HUDEP-2 (cell line): ENCODE measurements at regions not wholly inside any gene's neighbourhood (a gene's known extent, or its start where the extent isn't known, plus 50 kb on each side); places are given as distances from the start of the nearest gene placed in this dataset.

Experiments
- DNase-seq, 76 experiments: peaks; one replicate each; lab custom pipeline; 2025; ENCODE audit not compliant: unreplicated experiment in 76 of 76; lab: John Stamatoyannopoulos, UW

DNA sequence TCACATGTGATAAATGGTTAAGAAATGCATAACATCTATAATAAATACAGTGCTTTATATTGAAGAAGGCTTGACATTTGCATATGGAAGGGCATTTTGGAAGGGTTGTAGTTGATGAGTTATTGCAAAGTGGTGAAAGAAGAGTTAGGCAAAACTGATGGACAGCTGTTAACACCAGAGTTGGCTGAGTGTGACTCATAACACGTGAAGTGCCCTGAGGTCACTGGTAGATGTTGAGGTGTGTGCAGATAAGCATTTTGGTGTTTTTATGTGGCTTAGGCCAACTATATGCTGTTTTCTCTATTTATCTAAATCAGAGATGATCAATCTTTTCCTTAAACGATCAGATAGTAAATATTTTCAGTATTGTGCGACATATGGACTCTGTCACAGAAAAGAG, 154.3 kb upstream of the KCNH7 start:
- peak in 28 of 76 experiments; percentile 3 to 65 (median 25) for DNase-seq

DNA sequence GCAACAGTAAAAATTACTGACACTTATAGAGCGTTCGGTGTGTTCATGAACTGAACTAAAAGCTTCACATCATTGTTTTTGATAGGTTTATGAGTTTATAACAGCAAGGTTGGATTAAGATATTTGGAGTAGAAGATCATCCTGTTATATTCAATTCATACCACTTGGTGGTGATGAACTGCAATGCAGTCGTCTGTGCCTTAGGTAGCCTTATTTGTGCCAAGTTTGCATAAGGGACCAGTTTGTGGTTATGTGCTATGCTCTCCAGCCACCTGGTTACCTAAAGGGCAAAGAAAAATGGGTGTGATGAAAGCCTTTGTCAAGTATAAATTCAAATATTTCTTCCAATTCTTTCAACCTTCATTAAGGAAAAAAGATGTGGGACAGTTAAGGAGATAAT, 150.9 kb upstream of the KCNH7 start:
- DNase-seq, result peak in 13 of 76 experiments; percentile 2 to 35 (median 11)

DNA sequence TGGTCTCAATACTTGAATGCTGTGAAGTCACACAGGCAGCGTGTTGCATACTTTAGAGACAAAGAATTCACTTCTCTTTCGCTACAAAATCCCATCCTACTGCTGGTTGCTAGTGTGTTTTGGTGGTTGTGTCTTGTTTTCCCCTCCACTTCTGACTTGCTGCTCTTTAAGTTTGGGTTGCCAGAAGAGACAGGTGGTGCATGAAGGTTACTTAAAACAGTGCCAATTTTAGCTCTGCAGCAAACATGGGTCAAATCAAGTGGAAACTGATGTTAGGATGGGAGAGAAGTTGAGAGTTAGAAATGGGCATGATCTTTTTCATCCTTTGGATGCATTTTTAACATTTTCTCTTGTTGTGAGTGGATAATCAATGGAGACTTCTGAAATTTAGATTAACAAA, 136.2 kb upstream of the KCNH7 start:
- DNase-seq, result no peak

DNA sequence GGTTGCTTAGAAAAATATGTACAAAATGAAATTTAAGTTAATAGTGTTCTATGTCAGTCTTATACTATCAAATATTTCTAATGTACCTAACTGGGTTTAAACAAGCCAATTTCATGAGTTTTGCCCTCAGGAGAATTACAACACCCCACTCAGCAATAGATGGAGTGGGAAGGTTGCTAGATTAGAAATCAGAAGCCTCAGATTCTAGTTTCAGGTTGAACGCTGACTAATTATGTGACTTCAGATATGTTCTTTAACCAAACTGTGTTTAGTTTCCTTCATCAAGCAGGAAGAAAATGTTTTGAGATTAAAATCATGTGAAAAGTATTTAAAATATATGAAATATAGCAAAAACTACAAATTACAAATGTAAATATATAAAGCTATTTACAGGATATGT, 133.8 kb upstream of the KCNH7 start:
- DNase-seq, result no peak

DNA sequence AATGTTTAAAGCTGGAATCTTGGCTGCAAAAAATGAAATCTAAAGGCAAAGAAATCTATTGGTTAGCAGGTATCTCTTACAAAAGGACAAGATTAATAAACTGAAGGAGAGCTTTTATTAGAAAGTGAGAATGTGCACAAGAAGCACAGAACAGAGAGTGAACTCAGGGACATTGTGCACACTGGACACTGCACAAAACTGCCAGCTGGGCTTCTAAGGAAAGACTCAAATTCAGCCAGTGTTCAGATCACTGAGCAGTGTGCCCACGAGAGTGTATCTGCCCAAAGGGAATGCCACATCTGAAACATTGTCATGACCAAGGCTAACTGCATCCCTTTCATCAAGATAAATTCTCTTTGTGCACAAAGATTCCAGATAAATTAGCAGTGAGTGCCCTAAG, 129.7 kb upstream of the KCNH7 start:
- no peak for DNase-seq

DNA sequence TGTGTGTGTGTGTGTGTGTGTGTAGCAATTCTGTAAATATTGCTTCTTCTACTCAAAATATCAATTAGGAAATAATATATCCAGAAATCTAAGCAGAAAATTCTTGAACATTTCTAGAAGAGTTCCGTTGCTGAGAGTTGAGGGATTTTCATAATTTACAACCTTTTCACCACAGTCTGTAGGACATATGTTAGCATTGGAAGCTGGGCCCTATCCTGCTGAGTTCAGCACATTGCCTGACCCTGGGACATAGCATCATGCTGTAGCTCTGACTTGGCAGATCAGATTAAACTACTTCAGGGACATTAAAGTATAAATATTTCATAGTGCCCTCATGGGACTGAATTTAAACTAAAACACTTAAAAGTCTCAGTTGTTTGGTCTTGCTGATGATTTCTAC, 129.2 kb upstream of the KCNH7 start:
- peak in 3 of 76 experiments; percentile 2 to 13 (median 8) for DNase-seq

DNA sequence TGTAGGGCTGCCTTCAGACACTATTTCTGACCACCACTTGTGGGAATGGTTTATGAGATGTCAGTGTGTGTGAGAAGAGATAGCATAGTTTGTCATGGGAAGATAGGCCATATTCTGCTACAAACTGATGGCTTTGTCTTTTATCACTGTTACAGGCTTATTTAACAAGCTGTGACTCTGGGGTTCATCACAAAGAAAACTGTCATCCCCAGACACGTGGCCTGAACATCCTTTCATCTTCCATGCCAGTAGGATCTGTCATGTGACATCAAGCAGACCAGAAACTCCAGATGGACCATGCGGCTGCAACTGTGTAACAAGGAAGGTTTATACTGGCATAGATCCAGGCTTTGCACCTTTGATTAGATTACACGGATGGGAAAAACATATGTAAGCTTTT, 128.6 kb upstream of the KCNH7 start:
- DNase-seq, result peak in 73 of 76 experiments; percentile 14 to 97 (median 72)

DNA sequence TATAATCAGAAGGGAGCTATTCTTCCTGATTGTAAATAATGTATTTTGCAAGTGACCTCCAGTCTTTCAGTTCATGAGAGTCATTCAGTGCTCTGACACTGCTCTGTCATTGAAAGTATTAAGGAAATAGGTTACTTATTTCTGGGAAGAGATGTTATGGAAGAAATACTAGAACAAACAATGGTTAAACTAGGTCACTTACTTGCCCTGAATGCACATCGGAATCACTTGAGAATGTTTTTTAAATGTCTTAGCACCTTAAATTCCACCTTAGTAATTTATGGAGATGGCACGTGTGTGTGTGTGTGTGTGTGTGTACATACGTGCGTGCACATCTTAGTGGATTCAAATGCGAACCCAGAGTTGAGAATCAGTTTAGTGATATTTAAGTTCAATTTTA, 126.6 kb upstream of the KCNH7 start:
- no peak for DNase-seq

DNA sequence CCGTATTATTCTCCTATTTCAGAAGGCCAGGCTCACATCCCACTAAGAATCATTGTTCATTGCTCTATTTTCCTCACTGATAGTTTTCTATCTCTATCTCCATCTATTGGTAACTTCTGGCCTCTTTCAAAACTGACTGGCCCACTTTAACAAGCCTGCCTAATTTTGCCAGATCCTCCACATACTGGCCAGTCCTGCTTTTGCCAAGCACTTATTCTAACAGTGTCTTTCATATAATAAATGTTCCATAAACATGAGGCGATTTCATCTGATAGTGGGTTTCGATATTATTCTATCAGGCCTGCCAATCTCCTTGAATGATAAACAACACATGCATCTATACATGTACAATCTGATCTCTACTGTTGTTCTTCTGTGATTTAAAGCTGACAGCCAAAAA, 125.9 kb upstream of the KCNH7 start:
- no peak for DNase-seq

DNA sequence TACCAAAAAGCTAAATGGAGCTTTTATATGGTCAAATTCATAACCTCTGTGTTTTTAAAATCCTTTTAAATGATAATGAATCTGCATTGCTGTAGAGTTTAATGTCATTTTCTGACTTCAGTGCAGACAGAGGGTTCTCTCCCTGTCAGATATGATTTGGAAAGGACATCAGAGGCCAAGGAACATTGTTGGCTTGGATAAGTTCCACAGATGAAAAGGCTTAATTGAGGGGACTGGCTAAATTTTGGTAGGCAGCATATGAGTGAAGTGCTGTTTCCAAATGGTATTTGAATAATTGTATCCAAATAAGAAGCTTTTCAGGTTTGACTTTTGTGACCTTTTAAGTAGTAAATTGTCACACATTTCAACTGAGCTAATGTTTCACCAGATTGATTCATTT, 124.6 kb upstream of the KCNH7 start:
- DNase-seq, result no peak

DNA sequence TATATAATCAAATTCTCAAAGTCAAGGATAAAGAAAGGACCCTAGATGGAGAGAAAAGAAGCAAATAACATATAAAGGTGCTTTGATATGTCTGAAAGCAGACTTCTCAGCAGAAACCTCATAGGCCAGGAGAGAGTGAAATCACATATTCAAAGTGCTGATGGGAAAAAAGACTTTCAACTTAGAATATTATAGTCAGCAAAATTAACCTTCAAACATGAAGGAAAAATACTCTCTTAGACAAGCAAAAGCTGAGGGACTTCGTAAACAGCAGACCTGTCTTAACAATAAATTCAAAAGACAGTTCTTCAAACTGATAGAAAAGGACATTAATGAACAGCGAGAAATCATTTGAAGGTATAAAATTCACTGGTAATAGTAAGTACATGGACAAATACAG, 107.2 kb upstream of the KCNH7 start:
- DNase-seq, result no peak

DNA sequence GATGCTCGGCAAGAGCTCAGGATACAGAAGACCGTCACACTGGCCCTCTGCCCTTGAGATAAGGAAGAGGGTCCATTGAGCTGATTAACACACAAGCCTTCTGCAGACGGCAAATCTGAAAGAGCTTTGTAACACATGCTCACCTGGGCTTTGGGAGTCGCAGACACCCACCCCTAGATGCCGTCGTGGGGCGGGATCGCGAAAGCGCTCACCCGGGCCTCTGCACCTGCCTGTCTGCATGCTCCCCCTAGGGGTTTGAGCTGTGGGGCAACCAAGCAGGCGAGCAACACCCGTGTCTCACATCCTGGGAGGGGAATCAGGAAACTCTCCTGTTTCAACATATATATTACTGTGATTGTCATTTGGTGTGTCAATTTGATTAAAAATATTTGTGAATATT, 99.8 kb upstream of the KCNH7 start:
- DNase-seq, result no peak

DNA sequence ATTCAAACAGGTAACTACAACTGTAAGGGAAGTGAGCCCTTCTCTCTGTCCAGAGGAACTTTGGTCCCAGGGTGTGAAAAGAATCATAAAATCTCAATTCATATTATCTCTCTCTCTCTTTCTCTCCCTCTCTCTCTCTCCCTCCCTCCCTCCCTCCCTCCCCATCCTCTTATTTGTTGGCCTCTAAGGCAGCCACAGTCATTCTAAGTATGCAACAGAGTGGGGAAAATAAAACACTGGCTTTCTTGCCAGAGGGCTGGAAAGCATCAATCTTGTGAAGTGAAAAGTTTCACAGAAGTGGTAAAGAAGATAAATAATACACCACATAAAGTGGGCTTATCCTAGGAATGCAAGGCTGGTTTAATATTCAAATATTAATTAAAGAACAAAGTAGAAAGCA, 95.6 kb upstream of the KCNH7 start:
- no peak for DNase-seq

DNA sequence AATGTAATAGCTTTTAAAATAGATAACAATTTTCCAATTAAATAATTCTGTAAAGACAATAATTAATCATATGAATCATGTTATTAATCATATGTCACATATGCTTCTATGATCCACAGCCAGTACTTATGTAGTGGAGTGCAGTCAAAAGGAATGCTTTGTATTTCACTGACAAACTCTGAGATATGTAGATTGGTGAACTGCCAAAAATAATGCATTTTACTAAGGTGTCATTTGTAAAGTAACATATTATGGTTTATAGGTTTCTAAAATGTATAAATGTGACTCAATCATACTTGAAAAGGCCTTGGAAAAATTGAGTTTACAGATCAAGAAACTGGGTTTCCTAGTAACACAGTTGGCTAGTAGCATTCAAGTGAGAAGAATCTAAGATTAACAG, 93.8 kb upstream of the KCNH7 start:
- DNase-seq, result no peak

DNA sequence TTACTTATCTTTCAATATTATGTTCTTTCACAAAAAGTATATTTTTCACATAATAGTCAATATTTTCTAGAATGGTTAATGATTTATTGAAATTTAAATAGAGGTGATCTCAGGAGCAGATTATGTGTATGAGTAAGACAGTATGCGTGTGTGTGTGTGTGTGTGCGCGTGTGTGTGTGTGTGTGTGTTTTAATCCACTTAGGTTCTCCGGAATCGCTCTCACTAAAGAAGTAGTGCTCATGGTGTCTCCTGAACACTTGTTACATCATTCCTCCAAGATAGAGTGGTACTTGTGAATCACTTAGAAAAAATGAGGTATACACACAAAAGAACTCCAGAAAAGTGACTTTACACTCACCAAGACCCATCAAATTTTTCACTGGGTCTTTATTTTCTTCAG, 91.0 kb upstream of the KCNH7 start:
- no peak for DNase-seq

DNA sequence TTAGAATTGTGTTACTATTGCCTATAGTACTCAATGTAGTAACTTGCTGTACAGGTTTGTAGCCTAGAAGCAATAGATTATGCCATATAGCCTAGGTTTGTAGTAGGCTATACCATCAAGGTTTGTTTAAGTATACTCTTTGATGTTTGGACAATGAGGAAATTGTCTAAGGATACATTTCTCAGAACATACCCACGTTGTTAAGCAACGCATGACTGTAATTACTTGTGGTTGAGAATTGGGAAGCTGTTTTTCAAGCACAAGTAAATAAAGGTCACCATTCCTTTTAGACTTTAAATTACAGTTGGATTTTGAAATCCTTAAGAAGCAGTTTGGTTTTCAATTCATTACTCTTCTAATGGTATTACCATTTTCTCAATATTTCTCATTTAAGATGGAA, 89.8 kb upstream of the KCNH7 start:
- DNase-seq, result no peak

DNA sequence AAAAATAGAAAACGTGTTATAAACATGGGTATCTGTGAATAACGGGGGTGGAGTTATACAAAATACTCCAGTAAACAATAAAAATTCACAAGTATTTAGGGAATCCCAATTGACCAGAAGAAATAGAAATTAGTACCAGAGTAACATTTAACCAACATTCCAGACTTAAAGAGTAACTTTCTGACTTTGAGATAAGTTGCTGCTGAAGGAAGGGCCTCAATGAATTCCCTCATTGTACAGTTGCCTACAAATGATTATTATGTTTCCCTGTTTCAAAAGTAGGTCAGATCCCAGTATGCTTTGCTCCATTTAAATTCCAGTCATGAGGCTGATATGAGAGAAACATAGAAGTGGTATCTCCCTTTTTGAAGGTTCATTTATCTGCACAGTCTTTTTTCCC, 88.3 kb upstream of the KCNH7 start:
- no peak for DNase-seq

DNA sequence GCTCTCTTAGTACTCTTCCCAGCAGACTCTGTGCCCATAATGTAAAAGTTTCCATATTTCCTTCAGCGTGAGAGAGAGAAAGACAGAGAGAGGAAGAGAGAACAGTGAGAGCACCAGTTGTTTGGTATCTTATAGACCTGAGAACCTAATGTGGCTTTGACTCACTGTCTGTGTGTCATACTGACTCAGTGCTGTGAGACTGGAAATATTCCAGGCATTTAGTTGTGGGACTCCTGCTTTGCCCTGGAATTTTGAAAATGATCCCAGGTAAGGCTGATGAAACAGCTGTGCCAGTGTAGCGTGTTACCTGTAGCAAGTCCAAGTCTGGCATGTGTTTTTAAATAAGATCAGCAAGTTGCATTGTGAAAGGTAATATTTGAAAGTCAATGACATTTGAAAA, 87.9 kb upstream of the KCNH7 start:
- DNase-seq, result no peak

DNA sequence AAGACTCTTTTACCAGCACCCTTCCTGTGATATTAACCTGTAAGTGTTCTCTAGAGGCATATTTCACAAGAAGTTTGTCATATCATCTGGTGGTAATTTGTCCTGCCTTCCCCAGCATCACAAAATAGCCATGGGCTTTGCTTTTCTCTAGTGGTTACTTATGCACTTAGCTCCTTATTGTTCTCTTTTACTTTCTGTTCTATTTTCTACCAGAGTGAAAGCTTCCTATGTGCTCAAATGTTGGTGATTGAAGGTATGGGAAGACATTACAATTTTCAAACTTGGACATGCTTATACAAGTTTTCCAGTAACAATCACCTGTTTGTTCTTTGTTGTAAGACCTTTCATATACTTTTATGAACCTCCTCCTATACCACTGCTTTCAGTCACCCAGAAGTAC, 87.0 kb upstream of the KCNH7 start:
- DNase-seq, result no peak

DNA sequence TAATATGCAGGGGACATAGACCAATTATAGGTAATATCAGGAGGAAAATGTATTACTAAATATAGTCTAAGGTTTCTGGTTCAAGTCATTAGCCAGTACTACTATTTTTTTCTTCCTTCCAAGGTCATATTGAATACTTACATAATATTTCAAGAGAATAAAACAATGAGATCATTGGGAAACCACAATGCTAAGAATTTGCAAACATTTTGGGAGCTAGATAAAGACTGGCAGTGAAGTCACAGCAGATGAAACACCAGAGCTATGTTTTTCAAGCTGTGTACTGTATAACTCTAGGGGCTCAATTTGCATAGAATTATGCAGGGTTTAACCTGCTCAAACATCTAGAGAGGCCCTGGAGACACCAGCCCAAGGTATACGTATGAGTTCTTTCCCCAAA, 80.5 kb upstream of the KCNH7 start:
- no peak for DNase-seq

DNA sequence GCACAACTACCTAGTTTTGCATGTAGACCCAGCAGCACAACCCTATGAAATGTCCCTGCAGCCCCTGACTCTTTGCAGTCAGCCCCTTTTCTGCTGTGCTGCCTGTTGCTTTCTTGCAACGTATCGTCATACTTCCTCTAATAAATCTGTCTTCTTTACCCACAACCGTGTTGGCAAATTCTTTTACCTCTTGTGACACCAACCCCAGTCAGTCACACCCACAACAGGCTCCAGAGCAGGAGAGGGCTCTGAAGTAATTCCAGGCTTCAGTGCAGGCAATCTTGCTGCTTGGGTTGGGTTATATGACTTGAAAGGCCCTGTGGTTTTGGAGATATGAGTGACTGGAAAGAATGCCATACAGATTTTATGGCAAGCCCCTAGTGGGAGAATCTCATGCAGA, 79.1 kb upstream of the KCNH7 start:
- no peak for DNase-seq

DNA sequence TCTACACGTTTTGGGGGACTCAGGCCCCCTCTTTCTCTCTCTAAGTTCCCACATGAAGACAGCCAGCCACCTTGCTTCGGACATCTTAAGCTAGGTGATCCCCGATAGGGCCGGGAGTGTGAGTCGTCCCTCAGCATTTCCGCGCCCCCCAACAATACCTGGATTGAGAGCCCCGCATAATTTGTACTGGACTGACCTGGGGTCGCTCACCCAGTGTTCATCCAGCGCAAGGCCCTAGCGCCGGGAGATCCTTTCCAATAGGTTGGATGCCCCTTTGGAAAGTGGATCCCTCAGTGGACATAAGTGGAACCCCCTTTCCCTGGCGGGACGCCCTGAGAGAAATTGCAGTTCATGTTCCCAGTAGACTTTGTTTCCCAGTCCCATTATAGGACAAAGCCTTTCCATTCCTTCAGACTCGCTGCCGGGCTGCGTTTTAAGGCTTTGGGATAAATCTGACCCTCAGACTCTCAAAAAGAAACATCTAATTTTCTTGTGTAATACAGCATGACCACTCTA, 77.8 kb upstream of the KCNH7 start:
- no peak for DNase-seq

DNA sequence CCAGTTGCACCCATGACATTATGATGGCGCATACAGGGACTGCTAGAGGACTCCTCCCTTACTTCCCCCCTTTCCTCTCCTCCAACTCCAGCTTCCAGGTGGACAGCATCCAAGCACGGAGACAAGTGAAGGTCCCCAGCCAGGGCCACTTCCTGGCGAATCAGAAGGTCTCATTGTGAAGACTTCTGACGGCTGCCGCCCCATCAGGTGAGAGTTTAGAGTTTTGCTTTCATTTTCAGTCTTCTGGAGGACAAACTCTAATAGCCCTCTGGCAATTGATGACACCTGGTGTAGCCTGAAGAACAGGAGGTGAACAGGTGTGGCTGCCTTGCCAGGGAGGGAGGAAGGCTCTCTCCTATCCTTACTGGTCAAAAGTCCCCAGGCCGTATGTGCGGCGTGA, 77.3 kb upstream of the KCNH7 start:
- DNase-seq, result no peak

DNA sequence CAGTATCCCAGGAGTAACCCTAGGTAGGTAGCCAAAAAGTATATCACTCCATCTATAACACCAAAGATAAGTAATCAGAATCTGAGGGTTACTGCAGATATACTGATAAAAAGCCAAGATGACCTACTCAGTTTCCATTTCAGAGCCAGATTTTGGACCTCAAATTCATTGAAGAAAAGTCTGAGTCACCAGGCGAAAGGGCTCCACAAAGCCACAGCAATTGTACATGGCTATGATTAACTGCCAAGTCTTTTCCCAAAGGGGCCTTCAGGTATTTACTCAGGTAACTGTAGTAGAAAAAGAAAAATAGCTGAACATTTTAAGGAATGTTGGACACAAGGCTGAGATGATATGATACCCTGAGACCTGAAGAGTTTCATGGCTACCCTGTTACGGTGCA, 75.6 kb upstream of the KCNH7 start:
- DNase-seq, result no peak
